HG02973 (cell line): ENCODE measurements at regions not wholly inside any gene's neighbourhood (a gene's known extent, or its start where the extent isn't known, plus 50 kb on each side); places are given as distances from the start of the nearest gene placed in this dataset.
A peak's percentile ranks its signal among the peaks of the same experiment; 100 is the strongest.

Experiments used
- ATAC-seq: cut with Tn5 transposase; IDR thresholded peaks from one replicate; pipeline ENCODE4 v1.9.1; 2021; ENCODE audit warnings: moderate library complexity; ENCODE audit not compliant: unreplicated experiment

- no peak for ATAC-seq
Observed at GRCh38 chr3:72153477-72154314, 368.7 kb upstream of the PROK2 start.

- ATAC-seq = no peak
Observed at GRCh38 chr3:72152551-72153476, 367.9 kb upstream of the PROK2 start.

GRCh38 chr3:72151465-72152238 lies 366.7 kb upstream of the PROK2 start:
- no peak for ATAC-seq

- no peak for ATAC-seq
Observed at GRCh38 chr3:72150634-72151412, 365.9 kb upstream of the PROK2 start.

GRCh38 chr3:72149645-72150300 lies 364.8 kb upstream of the PROK2 start:
- ATAC-seq = no peak

- no peak for ATAC-seq
Observed at GRCh38 chr3:72147600-72147999, 362.7 kb upstream of the PROK2 start.

- no peak for ATAC-seq
Observed at GRCh38 chr3:72145506-72146380, 360.8 kb upstream of the PROK2 start.

- ATAC-seq = peak; percentile 68
Observed at GRCh38 chr3:72144773-72145505, 360.0 kb upstream of the PROK2 start.

GRCh38 chr3:72143966-72144717 lies 359.2 kb upstream of the PROK2 start:
- no peak for ATAC-seq

- ATAC-seq = no peak
Observed at GRCh38 chr3:72143322-72143721, 358.4 kb upstream of the PROK2 start.

GRCh38 chr3:72142028-72142427 lies 357.1 kb upstream of the PROK2 start:
- ATAC-seq = no peak

GRCh38 chr3:72141264-72141663 lies 356.3 kb upstream of the PROK2 start:
- ATAC-seq = no peak

GRCh38 chr3:72139316-72139715 lies 354.4 kb upstream of the PROK2 start:
- ATAC-seq = no peak

GRCh38 chr3:72137865-72138861 lies 353.2 kb upstream of the PROK2 start:
- no peak for ATAC-seq

GRCh38 chr3:72135636-72136035 lies 350.7 kb upstream of the PROK2 start:
- no peak for ATAC-seq

GRCh38 chr3:72134989-72135451 lies 350.1 kb upstream of the PROK2 start:
- peak; percentile 52 for ATAC-seq
